PC-9 (cell line): ENCODE measurements at regions not wholly inside any gene's neighbourhood (a gene's known extent, or its start where the extent isn't known, plus 50 kb on each side); places are given as distances from the start of the nearest gene placed in this dataset.

Experiments used
- CTCF ChIP-seq: fragments of 200-600 bp; sonication (generic); conservative IDR thresholded peaks from 2 replicates; pipeline ENCODE4 v1.6.1; 2017; ENCODE audit warnings: mixed run types, antibody characterized with exemption, mild to moderate bottlenecking, moderate library complexity
- EZH2 ChIP-seq: fragments of 200-600 bp; sonication (generic); IDR thresholded peaks from 2 replicates; pipeline ENCODE4 v1.8.0; 2017; ENCODE audit warnings: antibody characterized with exemption, low read depth

GRCh38 chrX:18099745-18100144 lies 120.9 kb downstream of the BEND2 start:
- TF ChIP-seq CTCF (no peak), EZH2 (no peak)
